ENCODE measurements at regions not wholly inside any gene's neighbourhood (a gene's known extent, or its start where the extent isn't known, plus 50 kb on each side); places are given as distances from the start of the nearest gene placed in this dataset.

GRCh38 chr20:7257099-7257498, 489.6 kb downstream of the BMP2 start:
- intact Hi-C loops (cut with DNase I; ENCODE audit: low total_unique reads), result no loop called here
- TF ChIP-seq POLR2A (IDR thresholded peaks at IDR 0.05) (no peak), EP300 (IDR thresholded peaks at IDR 0.05; ENCODE audit: low read depth) (no peak), POLR2AphosphoS5 (IDR thresholded peaks at IDR 0.05) (no peak)
- TF ChIP-seq, protein P1, sequence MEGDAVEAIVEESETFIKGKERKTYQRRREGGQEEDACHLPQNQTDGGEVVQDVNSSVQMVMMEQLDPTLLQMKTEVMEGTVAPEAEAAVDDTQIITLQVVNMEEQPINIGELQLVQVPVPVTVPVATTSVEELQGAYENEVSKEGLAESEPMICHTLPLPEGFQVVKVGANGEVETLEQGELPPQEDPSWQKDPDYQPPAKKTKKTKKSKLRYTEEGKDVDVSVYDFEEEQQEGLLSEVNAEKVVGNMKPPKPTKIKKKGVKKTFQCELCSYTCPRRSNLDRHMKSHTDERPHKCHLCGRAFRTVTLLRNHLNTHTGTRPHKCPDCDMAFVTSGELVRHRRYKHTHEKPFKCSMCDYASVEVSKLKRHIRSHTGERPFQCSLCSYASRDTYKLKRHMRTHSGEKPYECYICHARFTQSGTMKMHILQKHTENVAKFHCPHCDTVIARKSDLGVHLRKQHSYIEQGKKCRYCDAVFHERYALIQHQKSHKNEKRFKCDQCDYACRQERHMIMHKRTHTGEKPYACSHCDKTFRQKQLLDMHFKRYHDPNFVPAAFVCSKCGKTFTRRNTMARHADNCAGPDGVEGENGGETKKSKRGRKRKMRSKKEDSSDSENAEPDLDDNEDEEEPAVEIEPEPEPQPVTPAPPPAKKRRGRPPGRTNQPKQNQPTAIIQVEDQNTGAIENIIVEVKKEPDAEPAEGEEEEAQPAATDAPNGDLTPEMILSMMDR (IDR thresholded peaks at IDR 0.05), result no peak
- Histone ChIP-seq H3K36me3 (no peaks in the 10 kb centered on the region), H3K27me3 (no peaks in the 10 kb centered on the region), H3K27ac (no peak overlapping the region), H3K4me3 (no peak overlapping the region), H3K4me1 (no peaks in the 10 kb centered on the region), H3K9me3 (no peaks in the 10 kb centered on the region)
- in situ Hi-C loops (cut with MboI; ENCODE audit: low pct_ligation_motif_present in 1 of 4, low pct_unique_long_range_greater_than_20kb in 1 of 4, low sequenced_read_pairs in 3 of 4), result no loop called here
- 73% methylated on average over 2 of the region's 2 CpGs for WGBS, 2 donors (ENCODE audit: low coverage in 1 of 2)
- DNase-seq, result no peak

- H3K27me3 ChIP-seq, result no peaks in the 10 kb centered on the region
- no peak overlapping the region for H3K4me3 ChIP-seq
- no peaks in the 10 kb centered on the region for H3K9me3 ChIP-seq
- TF ChIP-seq EP300 (IDR thresholded peaks at IDR 0.05; ENCODE audit: low read depth) (no peak), POLR2A (IDR thresholded peaks at IDR 0.05) (no peak), POLR2AphosphoS5 (IDR thresholded peaks at IDR 0.05) (no peak)
- TF ChIP-seq, protein P1 (IDR thresholded peaks at IDR 0.05), result no peak
- in situ Hi-C loops (cut with MboI; ENCODE audit: low pct_ligation_motif_present in 1 of 4, low pct_unique_long_range_greater_than_20kb in 1 of 4, low sequenced_read_pairs in 3 of 4), result no loop called here
- no peak for DNase-seq
- H3K4me1 ChIP-seq, result no peaks in the 10 kb centered on the region
- H3K27ac ChIP-seq, result no peak overlapping the region
- WGBS, 2 donors (ENCODE audit: low coverage in 1 of 2), result 57 to 65% methylated on average over 2 to 3 of the region's 3 CpGs
- intact Hi-C loops (cut with DNase I; ENCODE audit: low total_unique reads), result no loop called here
- no peaks in the 10 kb centered on the region for H3K36me3 ChIP-seq
Observed at GRCh38 chr20:7257692-7258466, 490.4 kb downstream of the BMP2 start.

DNA sequence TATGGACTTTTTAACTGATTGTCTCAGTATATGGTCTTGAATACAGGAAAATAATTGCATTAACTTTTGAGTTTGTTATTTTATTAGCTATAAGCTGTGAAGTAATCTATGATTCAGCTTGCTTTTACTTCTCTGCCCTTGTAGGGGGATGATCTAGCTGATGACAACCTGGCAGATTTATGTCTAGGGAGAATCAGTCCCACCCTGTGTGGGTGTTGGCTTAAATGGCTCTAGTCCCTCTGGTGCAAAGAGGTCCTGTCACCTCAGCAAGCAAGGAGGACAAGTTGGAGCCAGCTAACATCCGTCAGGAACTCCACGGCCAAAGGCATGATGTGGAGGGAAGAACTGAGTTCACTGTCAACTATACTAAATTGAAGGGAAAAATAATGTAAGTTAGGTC, 495.3 kb downstream of the BMP2 start:
- no peaks in the 10 kb centered on the region for H3K4me1 ChIP-seq
- in situ Hi-C loops (cut with MboI; ENCODE audit: low pct_ligation_motif_present in 1 of 4, low pct_unique_long_range_greater_than_20kb in 1 of 4, low sequenced_read_pairs in 3 of 4) (no loop called here), intact Hi-C loops (cut with DNase I; ENCODE audit: low total_unique reads) (no loop called here)
- no peaks in the 10 kb centered on the region for H3K27me3 ChIP-seq
- H3K4me3 ChIP-seq, result no peak overlapping the region
- H3K36me3 ChIP-seq, result no peaks in the 10 kb centered on the region
- no peak for TF ChIP-seq POLR2A (IDR thresholded peaks at IDR 0.05)
- no peak for TF ChIP-seq POLR2AphosphoS5 (IDR thresholded peaks at IDR 0.05)
- TF ChIP-seq, protein P1 (IDR thresholded peaks at IDR 0.05), result no peak
- TF ChIP-seq EP300 (IDR thresholded peaks at IDR 0.05; ENCODE audit: low read depth), result no peak
- H3K9me3 ChIP-seq, result no peaks in the 10 kb centered on the region
- 98% methylated on average over 2 of the region's 2 CpGs; no CpG with 5 or more reads in 1 of the 2 donors for WGBS, 2 donors (ENCODE audit: low coverage in 1 of 2)
- no peak overlapping the region for H3K27ac ChIP-seq
- DNase-seq, result no peak

DNA sequence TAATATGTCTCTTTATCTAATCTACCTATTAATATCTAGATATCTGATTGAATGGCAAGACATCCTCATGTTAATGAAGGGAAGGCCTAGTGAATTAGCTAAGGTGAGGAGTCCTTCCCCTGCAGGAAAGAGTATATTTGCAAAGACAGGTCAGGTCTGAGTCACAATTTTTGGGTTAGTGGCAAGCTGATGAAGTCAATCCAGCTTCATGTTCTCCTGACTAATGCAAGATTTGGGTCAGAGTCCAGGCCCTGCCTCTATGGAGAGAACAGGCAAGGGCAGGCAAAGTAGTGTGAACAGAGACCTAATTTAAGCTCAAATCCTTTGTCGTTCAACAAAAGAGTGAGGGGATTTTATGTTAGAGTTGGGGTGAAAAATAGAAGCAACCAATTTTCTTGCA, 496.7 kb downstream of the BMP2 start:
- Histone ChIP-seq H3K4me3 (no peak overlapping the region), H3K27me3 (no peaks in the 10 kb centered on the region), H3K27ac (no peak overlapping the region), H3K9me3 (no peaks in the 10 kb centered on the region), H3K4me1 (no peaks in the 10 kb centered on the region), H3K36me3 (no peaks in the 10 kb centered on the region)
- in situ Hi-C loops (cut with MboI; ENCODE audit: low pct_ligation_motif_present in 1 of 4, low pct_unique_long_range_greater_than_20kb in 1 of 4, low sequenced_read_pairs in 3 of 4) (no loop called here), intact Hi-C loops (cut with DNase I; ENCODE audit: low total_unique reads) (no loop called here)
- WGBS, 2 donors (ENCODE audit: low coverage in 1 of 2), result 88% methylated on average over 1 of the region's 1 CpG; no CpG with 5 or more reads in 1 of the 2 donors
- TF ChIP-seq POLR2A (IDR thresholded peaks at IDR 0.05), result no peak
- TF ChIP-seq, protein P1 (IDR thresholded peaks at IDR 0.05), result no peak
- TF ChIP-seq POLR2AphosphoS5 (IDR thresholded peaks at IDR 0.05), result no peak
- TF ChIP-seq EP300 (IDR thresholded peaks at IDR 0.05; ENCODE audit: low read depth), result no peak
- no peak for DNase-seq

Data from transverse colon (tissue), 4 donors.